Stromal cell of bone marrow (primary cell): ENCODE measurements at regions not wholly inside any gene's neighbourhood (a gene's known extent, or its start where the extent isn't known, plus 50 kb on each side); places are given as distances from the start of the nearest gene placed in this dataset.
"Not testable (repeated sequence)": the region's sequence is repeated elsewhere in the genome, so short reads cannot be mapped to it uniquely, and the experiment has no call there.

ENCODE experiments used
- DNase-seq: peaks from one replicate; pipeline ENCODE4 v3.0.0-alpha.2; 2012; ENCODE audit warnings: low read depth

GRCh38 chr20:30668418-30668817, 589.0 kb upstream of the DEFB115 start:
- DNase-seq = not testable (repeated sequence)

GRCh38 chr20:30669330-30670029, 588.0 kb upstream of the DEFB115 start:
- DNase-seq = not testable (repeated sequence)

DNA sequence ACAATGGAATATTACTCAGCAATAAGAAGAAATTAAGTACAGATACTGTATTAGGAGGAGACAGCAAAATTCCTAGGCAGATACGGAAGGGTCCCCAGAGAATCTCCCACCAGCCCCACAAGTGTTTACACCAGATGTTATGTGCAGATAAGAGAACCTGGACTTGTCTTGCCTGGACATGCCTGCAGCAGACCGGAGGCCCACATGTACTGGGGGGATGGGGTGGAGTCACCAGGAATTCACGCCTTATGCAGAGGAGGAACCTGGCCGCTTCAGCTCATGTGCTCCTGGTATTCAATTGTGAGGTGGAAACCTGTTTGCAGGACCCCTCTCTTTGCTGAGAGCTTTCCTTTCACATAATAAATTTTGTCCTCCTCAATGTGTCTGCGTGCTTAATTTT, 586.3 kb upstream of the DEFB115 start:
- DNase-seq = not testable (repeated sequence)

- DNase-seq = not testable (repeated sequence)
Measured at GRCh38 chr20:30675988-30676564, 581.4 kb upstream of the DEFB115 start.

DNA sequence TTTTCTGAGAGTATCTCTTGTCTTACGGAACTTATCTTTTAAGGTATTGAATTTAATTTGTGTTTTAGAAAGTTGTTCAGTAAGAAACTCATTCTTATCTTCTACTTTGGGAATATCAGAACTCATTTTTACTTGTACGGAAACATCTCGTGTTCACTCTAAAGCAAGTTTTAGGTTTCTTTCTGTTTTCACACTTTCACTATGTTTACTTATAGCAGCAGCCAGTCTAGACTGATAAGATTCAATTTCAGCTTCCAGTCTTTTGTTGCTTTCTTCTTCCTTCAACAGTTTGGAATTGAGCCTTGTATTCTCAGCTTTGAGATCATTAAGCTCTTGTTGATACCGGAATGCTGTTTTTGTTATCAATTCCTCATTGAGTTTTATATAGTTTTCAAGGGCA, 575.2 kb upstream of the DEFB115 start:
- not testable (repeated sequence) for DNase-seq

DNA sequence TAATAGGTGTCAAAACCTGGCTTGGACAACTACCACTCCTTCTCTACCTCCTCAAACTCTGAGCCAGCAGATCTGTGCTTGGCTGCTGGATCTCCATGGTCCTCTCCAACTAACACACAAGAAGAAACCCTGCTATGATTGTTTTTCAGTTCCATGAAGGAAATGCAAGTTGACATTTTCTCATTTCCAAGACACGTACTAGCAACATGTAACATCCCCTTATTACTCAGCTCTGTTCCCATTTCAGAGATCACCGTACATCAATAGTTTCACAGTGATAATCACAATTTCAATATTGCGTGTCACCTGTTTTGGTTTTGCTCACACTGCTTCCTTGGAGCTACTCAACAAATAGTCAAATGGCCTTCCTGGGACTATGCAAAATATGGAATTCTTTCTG, 544.6 kb upstream of the DEFB115 start:
- not testable (repeated sequence) for DNase-seq

- DNase-seq = not testable (repeated sequence)
Measured at GRCh38 chr20:30719415-30720199, 537.9 kb upstream of the DEFB115 start.

DNA sequence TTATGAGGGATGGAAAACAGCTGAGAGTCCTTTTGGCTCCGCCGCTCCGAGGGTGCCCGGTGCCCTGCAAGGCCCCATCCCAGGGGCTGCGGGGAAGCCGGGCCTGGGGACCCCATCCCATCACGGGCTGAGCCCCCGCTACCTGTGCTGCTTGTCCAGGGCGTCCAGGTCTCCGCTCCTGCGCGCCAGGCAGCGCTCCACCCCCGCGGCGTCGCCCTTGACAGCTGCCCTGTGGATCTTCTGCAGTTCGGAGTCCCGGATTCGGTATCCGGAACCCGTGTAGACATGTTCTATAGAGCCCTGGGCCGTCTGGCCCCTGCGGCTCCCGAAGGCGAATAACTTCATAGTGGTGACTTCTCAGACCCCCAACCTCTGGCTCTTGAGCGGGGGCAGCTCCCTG, 534.0 kb upstream of the DEFB115 start:
- not testable (repeated sequence) for DNase-seq

GRCh38 chr20:30723934-30724687, 533.4 kb upstream of the DEFB115 start:
- not testable (repeated sequence) for DNase-seq

GRCh38 chr20:30724688-30725074, 532.8 kb upstream of the DEFB115 start:
- not testable (repeated sequence) for DNase-seq

DNA sequence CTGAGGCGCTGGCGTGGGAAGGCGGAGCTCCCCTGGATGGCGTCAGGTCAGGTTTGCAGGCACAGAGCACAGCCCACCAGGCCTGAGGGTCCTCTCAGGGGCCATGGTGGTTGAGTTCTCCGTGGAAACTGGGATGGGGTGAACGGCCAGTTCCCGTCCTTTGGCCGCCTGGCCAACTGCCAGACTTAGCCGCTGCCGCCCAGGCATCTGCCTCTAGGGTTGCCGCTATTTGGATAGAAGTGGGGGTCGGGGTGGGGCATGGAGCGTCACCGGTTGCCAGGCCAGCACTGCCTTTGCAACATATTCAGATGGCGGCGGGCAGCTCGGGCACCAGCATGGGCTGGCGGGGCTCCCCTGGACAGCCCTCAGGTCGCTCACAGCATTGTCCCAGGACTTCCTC, 532.3 kb upstream of the DEFB115 start:
- DNase-seq = not testable (repeated sequence)

GRCh38 chr20:30728271-30728885, 529.1 kb upstream of the DEFB115 start:
- not testable (repeated sequence) for DNase-seq
